GM23248 (cell line): ENCODE measurements at regions not wholly inside any gene's neighbourhood (a gene's known extent, or its start where the extent isn't known, plus 50 kb on each side); places are given as distances from the start of the nearest gene placed in this dataset.

Experiments used
- EZH2 ChIP-seq: fragments of 200-600 bp; sonication (generic); IDR thresholded peaks from 2 replicates; pipeline ENCODE4 v1.6.1; 2018; ENCODE audit warnings: antibody characterized with exemption, mild to moderate bottlenecking; ENCODE audit not compliant: insufficient read depth, poor library complexity, severe bottlenecking
- EZH2phosphoT487 ChIP-seq: fragments of 200-600 bp; sonication (generic); IDR thresholded peaks from 2 replicates; pipeline ENCODE4 v1.6.1; 2018; ENCODE audit warnings: antibody characterized with exemption, moderate library complexity, mild to moderate bottlenecking, low read depth; ENCODE audit not compliant: insufficient read depth

- TF ChIP-seq EZH2 (no peak), EZH2phosphoT487 (no peak)
These were observed 162.1 kb downstream of the SMIM20 start for GRCh38 chr4:26076000-26076587.
